Activated T-cell treated with anti-CD3 and anti-CD28 coated beads for 1 hour (primary cell): ENCODE measurements at regions not wholly inside any gene's neighbourhood (a gene's known extent, or its start where the extent isn't known, plus 50 kb on each side); places are given as distances from the start of the nearest gene placed in this dataset.
A peak's percentile ranks its signal among the peaks of the same experiment; 100 is the strongest.

ENCODE experiments used
- DNase-seq: peaks from one replicate; pipeline ENCODE4 v3.0.0-alpha.2; 2020; ENCODE audit warnings: low read depth

- no peak for DNase-seq
Observed at GRCh38 chr22:22075382-22076163, 93.0 kb upstream of the TOP3B start.

DNA sequence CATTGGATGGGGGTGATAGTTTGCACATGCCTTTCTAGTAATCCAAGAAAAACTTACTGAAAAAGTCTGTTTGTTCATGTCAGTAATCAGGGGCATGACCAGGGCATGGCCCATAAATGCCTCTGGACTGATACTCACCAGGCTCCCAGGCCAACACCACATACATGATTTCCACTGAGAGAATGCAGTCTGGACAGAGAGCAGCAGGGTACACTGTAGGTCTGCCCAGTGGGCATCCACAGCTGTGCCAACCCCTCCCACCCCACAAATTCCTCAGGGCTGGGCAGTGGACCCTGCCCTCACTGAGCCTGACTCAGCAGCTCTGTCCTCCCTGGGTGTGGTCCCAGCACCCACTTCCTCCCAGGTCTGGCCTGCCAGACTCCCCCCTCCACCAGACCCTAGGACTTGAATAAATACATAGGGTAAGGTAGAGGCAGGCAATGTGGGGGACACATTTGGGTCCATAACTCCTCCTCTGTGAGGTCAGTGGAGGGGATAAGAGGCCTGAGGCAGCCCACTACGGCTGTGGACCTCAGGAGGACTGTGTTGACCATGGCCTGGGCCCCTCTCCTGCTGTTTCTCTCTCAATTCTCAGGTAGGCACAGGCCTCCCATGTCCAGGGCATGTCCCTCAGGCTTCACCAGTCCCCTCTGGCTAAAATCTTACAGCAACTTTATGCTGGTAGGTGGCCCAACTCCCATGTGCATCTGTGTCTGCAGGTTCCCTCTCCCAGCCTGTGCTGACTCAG lies 92.2 kb upstream of the TOP3B start:
- DNase-seq = no peak

DNA sequence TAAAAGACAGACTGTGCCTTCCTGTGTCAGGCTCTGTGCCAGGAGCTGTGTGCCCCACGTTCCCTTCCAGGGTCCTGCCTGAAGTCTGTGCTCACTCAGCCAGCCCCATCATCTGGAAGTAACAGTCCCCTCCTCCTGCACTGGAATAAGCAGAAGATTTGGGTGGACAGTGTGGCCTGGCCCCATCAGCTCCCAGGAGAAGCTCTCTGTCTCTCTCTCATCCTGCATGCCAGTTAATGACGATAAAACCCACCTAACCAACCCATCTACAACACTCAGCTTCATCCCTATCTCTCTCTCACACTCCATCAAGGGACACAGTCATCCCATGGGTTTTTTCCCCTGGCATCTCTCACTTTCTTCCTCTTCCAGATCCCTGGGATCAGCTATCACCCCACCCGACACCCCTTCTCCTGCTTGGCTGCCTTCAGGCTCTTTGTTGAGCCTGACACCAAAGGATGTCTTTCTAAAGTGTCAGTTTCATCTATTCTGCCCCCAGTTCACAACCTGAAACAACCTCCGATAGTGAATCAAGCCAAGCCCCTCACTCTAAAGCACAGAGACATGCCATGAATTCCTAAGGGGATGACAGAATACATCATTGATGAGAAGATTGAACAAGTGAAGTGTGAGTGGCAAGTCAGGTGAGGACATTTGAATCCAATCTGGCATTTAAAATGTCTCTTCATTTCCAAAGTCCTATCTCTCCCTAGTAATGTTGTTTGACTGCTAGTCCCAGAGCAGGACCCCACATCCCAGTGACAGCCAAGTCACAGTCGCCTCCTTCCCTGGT lies 91.4 kb upstream of the TOP3B start:
- no peak for DNase-seq

DNA sequence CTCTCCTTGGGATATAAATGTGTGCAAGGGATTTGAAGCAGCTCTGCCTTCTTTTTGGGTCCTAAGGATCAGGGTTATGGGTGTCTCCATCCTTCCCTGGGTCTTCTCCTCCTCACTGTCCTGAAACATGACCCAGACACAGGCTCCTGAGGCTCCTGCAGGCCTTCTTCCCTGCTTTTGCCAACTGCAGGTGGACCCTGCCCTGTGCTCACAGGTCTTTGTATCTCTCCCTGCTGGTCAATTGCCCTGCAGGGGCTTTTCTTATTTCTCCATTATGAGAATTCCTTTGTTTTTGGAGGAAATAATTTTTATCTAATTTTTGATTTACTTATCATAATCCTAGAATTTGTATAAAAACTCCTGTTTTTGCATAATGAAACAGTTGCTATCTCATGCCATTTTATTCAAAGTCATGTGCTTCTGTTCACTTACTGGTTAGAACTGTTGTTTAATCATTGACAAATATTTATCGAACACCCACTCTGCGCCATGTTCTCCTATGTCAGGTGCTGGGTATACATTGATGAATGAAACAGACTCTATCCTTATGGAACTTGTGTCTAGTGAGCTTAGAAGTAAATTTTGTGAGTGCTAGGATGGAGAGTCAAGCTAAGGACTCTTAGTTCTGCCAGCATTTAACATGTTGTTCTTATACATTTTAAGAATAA lies 89.7 kb upstream of the TOP3B start:
- DNase-seq = no peak

DNA sequence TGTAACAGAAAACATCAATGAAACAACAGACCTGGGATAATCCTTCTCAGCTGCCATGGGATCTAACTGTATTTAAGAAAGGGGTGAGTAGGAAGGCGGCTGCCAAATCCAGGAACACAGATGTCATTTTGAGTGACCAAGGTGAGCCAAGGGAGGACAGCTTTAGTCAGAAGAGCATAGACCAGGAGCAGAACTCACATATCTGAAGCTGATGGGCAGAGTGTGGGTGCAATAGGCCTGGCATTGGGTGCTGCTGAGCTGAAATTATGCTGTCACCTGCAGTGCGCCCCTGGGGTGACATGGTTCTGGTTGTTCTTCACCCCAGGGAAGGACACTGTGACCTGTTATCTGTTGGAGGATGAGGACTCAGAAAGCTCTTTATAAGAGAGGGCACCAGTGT lies 88.9 kb upstream of the TOP3B start:
- no peak for DNase-seq

DNA sequence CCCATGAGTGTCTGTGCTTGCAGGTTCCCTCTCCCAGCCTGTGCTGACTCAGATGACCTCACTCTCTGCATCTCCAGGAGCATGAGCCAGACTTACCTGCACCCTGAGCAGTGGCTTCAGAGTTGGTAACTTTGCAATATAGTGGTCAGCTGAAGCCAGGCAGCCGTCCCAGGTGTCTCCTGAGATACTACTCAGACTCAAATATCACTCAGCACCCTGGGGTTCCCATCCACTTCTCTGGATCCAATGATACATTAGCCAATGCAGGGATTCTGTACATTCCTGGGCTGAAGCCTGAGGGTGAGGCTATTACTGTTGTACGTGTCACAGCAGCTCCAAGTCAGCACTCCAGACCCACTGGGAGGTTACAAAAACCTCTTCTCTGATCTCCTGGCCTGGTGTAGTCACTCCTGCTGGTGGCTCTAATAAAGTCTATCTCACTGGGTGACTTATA lies 87.8 kb upstream of the TOP3B start:
- DNase-seq = no peak

DNA sequence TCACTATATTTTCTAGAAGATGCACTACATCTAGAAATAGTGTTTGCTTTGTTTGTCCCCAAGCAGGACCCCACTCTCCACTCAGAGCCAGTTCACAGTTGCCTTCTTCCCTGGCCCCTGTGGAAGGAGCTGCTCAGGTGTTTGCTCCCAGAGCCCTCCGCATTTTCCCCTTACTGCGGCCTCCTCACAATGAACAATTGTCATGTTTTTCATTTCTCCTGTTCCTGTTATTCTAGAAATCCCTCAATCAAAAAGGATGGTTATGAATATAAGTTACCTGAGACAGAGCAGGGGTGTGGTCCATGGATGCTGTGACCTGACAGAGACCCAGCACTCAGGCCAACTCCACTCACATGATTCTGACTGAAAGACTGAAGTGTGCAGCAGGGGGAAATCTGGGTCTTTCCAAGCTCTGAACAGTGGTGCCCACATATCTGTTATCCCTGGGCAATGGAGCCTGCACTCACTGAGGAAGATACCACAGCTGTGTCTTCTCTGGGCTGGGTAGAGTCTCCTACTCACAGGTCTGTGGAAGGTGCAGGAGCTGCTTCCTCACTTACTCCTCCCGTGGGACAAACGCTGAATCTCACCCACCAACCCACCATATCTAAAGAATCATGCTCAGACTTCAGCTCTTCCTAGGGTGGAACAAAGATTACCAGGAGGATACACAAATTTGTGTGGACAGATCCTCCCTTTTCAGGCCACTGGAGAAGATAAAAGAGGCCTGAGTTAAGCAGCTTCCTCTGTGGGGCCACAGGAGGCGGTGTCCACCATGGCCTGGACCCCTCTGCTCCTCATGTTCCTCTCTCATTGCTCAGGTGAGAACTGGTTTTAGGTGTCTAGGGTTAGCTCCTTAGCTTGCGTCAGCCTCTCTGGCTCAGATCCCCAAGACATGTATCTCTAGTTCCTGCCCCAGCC lies 87.1 kb upstream of the TOP3B start:
- DNase-seq = no peak

GRCh38 chr22:22068657-22069056 lies 86.1 kb upstream of the TOP3B start:
- no peak for DNase-seq

DNA sequence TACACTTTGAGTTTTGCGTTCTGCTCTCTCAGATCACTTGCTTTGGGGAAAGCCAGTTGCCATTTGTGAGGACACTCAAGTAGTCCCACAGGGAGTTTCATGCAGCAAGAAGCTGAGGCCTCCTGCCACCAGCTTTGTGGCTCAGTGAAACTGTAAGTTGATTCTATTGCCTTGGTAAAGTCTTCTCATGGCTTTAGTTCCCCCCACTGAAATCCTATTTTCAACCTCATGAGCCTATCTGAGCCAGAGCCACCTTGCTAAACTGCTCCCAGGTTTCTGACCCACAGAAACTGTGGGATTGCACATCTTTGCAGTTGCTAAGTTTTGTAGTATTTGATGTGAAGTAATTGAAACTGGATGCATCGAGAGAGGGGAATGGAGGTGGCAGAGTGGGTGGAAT lies 85.4 kb upstream of the TOP3B start:
- DNase-seq = no peak

GRCh38 chr22:22067192-22067591 lies 84.6 kb upstream of the TOP3B start:
- DNase-seq = no peak

GRCh38 chr22:22064580-22064979 lies 82.0 kb upstream of the TOP3B start:
- no peak for DNase-seq

- DNase-seq = no peak
Observed at GRCh38 chr22:22062306-22062793, 79.8 kb upstream of the TOP3B start.

DNA sequence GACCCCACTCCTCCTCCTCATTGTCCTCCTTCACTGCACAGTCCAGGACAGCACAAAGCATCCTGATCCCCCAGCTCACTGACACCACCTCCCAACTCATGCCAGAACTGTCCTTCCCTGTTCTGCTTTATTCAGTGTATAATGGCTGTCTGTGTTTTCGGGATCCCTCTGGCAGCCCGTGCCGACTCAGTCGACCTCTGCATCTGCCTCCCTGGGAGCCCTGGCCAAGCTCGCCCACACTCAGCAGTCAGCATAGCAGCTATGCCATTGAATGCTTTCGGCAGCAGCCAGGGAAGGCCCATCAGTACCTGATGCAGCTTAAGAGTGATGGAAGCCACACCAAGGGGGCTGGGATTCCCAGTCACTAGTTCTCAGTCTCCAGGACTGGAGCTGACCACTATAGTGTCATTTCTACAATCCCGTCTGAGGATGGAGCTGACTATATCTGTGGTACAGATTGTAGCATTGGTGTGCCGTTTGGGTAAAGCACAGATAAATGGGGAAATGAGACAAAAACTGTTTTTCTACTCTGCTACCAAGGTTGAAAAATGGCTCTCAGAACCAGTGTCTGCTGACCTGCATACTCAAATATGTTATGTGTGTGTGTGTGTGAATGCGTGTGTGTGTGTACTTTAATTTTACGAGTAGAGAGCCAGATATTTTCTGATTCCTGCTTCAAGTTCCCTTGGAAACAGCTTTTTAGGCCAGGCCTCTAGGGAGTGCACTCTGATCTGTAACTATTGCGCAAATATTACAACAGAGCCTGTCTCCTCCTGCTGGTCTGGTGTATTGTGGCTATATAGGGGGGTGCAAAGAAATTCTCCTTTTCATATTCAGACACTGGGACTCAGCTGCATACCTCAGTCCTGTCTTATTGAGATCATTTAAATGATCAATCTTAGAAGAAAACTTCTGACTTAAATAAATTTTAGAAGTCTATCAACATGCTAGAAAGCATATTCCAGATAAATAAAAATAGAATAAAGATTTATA lies 78.8 kb upstream of the TOP3B start:
- DNase-seq = no peak

DNA sequence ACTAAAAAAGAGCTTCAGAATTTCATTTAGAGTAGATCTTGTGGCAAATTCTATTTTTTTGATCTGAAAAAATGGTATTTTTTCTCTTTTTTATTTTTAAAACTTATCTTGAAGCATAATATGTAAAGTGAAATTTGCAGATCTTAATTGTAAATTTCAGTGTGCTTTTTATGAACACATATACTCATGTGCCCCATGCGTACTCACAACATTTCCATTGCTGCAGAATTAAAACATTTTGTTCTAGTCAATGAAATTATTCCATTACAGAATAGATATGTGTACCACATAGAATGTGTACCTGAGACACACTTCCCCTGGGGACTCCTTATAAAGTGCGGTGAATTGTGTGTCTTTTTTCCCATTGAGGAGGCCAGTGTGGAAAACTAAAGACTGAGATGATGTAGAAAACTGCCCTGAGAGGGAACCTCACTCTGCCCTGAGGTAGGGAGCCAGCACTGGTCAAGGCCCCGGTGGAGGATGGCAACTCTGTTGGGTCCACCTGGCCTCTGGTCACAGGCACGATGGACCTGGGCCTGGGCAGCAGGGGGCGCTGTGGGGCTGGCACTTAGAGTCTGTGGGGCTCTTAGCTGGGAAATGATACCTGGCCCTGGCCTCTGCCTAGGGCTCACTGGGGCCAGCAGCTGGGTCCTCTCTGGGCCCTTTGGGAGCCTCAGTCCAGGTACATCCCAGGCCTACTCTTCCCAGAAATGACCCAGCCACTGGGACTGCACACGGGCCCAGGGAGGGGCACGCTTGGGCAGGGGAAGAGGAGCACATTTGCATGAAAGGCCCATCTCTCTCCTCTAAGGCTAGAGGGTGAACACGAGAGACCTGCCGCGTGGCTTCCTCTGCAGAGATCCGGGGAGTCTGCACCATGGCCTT lies 77.9 kb upstream of the TOP3B start:
- DNase-seq = peak; percentile 24

GRCh38 chr22:22059291-22060002 lies 76.9 kb upstream of the TOP3B start:
- DNase-seq = no peak

GRCh38 chr22:22058633-22059290 lies 76.2 kb upstream of the TOP3B start:
- DNase-seq = no peak

- no peak for DNase-seq
Observed at GRCh38 chr22:22057617-22058378, 75.2 kb upstream of the TOP3B start.
